GF-D8 (cell line): ENCODE measurements at regions not wholly inside any gene's neighbourhood (a gene's known extent, or its start where the extent isn't known, plus 50 kb on each side); places are given as distances from the start of the nearest gene placed in this dataset.

ENCODE experiments used
- DNase-seq: peaks from one replicate; lab custom pipeline; 2025; lab: John Stamatoyannopoulos, UW

GRCh38 chr9:35540315-35540714, 50.4 kb downstream of the RUSC2 start:
- DNase-seq: no peak

DNA sequence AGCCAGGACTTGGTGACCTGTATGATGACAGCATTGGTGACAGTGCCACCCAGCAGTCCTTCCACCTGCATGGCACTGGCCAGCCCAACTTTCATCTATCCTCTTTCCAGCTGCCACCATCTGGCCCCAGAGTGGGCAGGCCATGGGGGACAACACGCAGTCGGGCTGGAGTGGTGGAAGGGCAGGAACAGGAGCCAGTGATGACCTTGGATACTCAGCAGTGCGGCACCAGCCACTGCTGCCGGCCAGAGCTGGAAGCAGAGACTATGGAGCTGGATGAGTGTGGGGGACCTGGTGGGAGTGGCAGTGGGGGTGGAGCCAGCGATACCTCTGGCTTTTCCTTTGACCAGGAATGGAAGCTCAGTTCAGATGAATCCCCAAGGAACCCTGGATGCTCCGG, 56.9 kb downstream of the RUSC2 start:
- no peak for DNase-seq

DNA sequence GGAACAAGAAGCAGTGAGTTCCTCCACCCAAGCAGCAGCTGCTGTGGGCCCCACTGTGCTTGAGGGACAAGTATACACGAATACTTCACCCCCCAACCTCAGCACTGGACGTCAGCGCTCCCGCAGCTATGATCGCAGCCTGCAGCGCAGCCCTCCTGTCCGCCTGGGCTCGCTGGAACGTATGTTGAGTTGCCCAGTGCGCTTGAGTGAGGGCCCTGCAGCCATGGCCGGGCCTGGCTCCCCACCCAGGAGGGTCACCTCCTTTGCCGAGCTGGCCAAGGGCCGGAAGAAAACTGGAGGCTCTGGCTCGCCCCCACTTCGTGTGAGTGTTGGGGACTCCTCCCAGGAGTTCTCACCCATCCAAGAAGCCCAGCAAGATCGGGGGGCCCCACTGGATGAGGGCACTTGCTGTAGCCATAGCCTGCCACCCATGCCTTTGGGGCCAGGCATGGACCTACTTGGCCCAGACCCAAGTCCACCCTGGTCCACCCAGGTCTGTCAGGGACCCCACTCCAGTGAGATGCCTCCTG, 57.1 kb upstream of the TESK1 start:
- no peak for DNase-seq

DNA sequence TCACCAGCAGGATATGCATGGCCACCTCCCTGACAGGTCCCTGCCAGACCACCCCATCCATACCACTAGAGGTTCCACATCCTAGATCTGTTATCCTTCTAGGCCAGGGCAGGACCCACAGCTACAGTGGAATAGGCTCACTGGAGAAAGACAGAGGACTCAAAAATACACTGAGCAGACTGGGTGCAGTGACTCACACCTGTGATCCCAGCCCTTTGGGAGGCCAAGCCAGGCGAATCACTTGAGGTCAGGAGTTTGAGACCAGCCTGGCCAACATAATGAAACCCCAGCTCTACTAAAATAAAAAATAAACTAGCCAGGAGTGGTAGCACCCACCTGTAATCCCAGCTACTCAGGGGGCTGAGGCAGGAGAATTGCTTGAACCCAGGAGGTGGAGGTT, 56.5 kb upstream of the TESK1 start:
- DNase-seq: no peak

- no peak for DNase-seq
Observed at GRCh38 chr9:35549441-35549840, 55.6 kb upstream of the TESK1 start.

GRCh38 chr9:35552376-35552775, 52.7 kb upstream of the TESK1 start:
- DNase-seq: no peak

DNA sequence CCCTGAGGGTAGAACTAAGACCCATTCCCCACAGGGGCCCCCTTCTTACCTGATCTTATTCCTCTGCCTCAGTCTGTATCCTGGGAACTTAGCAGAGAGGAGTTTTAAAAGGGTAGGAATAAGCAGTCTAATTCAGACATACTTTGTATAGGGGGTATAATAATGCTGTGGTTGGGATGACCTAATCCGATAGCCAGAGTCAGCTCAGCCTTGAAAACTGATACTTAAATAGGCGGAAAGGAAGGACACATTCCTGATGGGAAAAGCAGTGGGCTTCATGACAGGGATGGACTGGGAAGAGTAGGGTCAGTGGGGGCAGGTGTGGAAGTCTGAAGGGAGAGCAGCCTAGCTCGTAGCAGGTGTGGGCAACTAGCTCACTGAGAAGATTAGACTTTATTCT, 52.2 kb upstream of the TESK1 start:
- DNase-seq: no peak

- DNase-seq: peak; percentile 71
Observed at GRCh38 chr9:35553670-35554543, 51.2 kb upstream of the TESK1 start.

DNA sequence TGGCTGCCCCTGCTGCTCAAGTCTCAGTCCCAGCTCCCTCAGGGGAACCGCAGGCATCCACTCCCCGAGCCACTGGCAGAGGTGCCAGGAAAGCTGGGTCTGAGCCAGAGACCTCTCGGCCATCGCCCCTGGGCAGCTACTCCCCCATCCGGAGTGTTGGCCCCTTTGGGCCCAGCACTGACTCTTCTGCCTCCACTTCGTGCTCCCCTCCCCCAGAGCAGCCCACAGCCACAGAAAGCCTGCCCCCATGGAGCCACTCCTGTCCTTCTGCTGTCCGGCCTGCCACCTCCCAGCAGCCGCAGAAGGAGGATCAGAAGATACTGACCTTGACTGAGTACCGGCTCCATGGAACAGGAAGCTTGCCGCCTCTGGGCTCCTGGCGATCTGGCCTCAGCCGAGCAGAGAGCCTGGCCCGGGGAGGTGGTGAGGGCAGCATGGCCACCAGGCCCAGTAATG, 49.8 kb upstream of the TESK1 start:
- no peak for DNase-seq
